ENCODE measurements at regions not wholly inside any gene's neighbourhood (a gene's known extent, or its start where the extent isn't known, plus 50 kb on each side); places are given as distances from the start of the nearest gene placed in this dataset.

GRCh38 chr2:186138845-186139244 lies 347.2 kb upstream of the ZC3H15 start:
- no peak for TF ChIP-seq CTCF (IDR thresholded peaks at IDR 0.05)
- no peak for TF ChIP-seq POLR2A (IDR thresholded peaks at IDR 0.05)
- TF ChIP-seq POLR2AphosphoS5 (IDR thresholded peaks at IDR 0.05; ENCODE audit: insufficient read depth in 1 of 2, low read depth in 1 of 2), result no peak

All from vagina (tissue), 2 donors.